ENCODE measurements at regions not wholly inside any gene's neighbourhood (a gene's known extent, or its start where the extent isn't known, plus 50 kb on each side); places are given as distances from the start of the nearest gene placed in this dataset.

GRCh38 chr4:97216046-97216445, 927.2 kb downstream of the STPG2 start:
- TF ChIP-seq, protein P1, sequence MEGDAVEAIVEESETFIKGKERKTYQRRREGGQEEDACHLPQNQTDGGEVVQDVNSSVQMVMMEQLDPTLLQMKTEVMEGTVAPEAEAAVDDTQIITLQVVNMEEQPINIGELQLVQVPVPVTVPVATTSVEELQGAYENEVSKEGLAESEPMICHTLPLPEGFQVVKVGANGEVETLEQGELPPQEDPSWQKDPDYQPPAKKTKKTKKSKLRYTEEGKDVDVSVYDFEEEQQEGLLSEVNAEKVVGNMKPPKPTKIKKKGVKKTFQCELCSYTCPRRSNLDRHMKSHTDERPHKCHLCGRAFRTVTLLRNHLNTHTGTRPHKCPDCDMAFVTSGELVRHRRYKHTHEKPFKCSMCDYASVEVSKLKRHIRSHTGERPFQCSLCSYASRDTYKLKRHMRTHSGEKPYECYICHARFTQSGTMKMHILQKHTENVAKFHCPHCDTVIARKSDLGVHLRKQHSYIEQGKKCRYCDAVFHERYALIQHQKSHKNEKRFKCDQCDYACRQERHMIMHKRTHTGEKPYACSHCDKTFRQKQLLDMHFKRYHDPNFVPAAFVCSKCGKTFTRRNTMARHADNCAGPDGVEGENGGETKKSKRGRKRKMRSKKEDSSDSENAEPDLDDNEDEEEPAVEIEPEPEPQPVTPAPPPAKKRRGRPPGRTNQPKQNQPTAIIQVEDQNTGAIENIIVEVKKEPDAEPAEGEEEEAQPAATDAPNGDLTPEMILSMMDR (IDR thresholded peaks at IDR 0.05; ENCODE audit: insufficient read depth, low read depth, low read length, missing control alignments): no peak
- no peak for DNase-seq (ENCODE audit: low read depth)
- H3K4me3 ChIP-seq (ENCODE audit: low read depth, low read length): no peak overlapping the region

GRCh38 chr4:97235521-97235920, 907.8 kb downstream of the STPG2 start:
- TF ChIP-seq, protein P1 (IDR thresholded peaks at IDR 0.05; ENCODE audit: insufficient read depth, low read depth, low read length, missing control alignments): no peak
- H3K4me3 ChIP-seq (ENCODE audit: low read depth, low read length): no peak overlapping the region
- DNase-seq (ENCODE audit: low read depth): no peak

GRCh38 chr4:97238956-97239666, 904.2 kb downstream of the STPG2 start:
- no peak for DNase-seq (ENCODE audit: low read depth)
- H3K4me3 ChIP-seq (ENCODE audit: low read depth, low read length): no peak overlapping the region

GRCh38 chr4:97239667-97239997, 903.6 kb downstream of the STPG2 start:
- TF ChIP-seq, protein P1 (IDR thresholded peaks at IDR 0.05; ENCODE audit: insufficient read depth, low read depth, low read length, missing control alignments): no peak
- H3K4me3 ChIP-seq (ENCODE audit: low read depth, low read length): no peak overlapping the region
- DNase-seq (ENCODE audit: low read depth): no peak

More at GRCh38 chr4:97238956-97239666, 904.2 kb downstream of the STPG2 start:
- TF ChIP-seq, protein P1 (IDR thresholded peaks at IDR 0.05; ENCODE audit: insufficient read depth, low read depth, low read length, missing control alignments): no peak

DNA sequence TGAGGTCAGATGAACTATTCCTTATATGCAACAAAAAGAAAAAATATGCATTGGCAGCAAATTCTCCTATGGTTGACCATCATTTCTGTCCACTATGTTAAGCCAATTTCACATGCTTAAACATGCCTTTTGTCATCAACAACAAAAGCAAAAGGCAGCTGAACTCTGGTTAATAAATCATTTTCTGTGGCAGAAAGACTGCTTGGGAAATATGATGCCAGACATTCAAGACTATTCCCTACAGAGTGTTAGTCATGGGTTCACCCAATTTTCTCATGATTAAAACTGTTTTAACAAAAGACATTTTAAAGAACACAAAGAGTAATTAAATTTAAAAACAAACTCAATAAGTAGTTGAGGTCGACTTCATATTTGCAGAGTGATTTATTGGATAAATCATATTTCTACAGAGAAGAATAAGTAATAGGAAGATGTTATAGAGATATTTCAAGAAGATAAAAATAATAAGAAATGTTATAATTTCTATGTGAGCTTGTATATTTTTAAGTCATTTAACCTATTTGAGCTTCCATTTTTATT, 890.6 kb downstream of the STPG2 start:
- TF ChIP-seq, protein P1 (IDR thresholded peaks at IDR 0.05; ENCODE audit: insufficient read depth, low read depth, low read length, missing control alignments): no peak
- DNase-seq (ENCODE audit: low read depth): no peak
- no peak overlapping the region for H3K4me3 ChIP-seq (ENCODE audit: low read depth, low read length)

DNA sequence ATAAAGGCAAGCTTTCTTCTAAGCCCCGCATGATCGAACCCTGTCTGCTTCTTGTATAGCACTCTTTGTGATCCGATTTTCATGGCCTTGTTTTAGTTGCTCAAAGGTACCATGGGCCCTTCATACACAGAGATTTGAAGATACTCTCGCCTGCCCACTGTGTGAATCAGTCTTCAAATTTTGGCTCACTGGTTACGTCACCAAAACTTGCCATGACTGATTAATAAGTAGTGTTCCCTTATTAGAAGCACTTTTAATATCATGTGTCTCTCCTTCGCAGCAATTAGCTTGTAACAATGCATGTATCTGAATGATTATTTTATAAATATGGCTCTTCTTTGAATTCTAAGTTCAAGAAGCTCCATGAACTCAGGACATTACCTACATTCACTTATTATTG, 880.5 kb downstream of the STPG2 start:
- no peak overlapping the region for H3K4me3 ChIP-seq (ENCODE audit: low read depth, low read length)
- DNase-seq (ENCODE audit: low read depth): no peak
- TF ChIP-seq, protein P1 (IDR thresholded peaks at IDR 0.05; ENCODE audit: insufficient read depth, low read depth, low read length, missing control alignments): no peak

DNA sequence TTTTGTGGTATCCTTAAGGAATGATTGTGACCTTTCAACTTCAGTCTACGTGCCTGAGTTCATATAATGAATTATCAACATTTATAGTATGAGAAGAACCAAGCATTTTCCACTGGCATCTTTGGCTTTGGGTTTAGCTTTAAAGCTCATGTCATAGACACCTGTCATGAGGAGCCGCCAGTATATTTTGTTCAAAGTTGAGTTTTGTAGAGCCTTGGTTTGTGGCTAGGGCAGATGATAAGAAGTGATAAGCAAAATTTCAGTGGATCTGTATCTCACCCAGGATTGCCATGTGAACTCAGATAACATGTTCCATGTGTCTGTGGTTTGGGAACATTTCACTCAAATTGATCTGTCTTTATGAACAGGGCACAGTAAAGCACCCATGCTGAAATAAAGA, 873.2 kb downstream of the STPG2 start:
- H3K4me3 ChIP-seq (ENCODE audit: low read depth, low read length): no peak overlapping the region
- no peak for DNase-seq (ENCODE audit: low read depth)
- TF ChIP-seq, protein P1 (IDR thresholded peaks at IDR 0.05; ENCODE audit: insufficient read depth, low read depth, low read length, missing control alignments): no peak
